NB4 (cell line): ENCODE measurements at regions not wholly inside any gene's neighbourhood (a gene's known extent, or its start where the extent isn't known, plus 50 kb on each side); places are given as distances from the start of the nearest gene placed in this dataset.

Experiments
- DNase-seq: peaks from one replicate; pipeline ENCODE4 v3.0.0; 2010; ENCODE audit warnings: low read depth
- H3K4me3 ChIP-seq: one replicate; pipeline ENCODE4 v1.5.1; 2011; ENCODE audit warnings: mild to moderate bottlenecking, low read depth, low read length, moderate library complexity
- CTCF ChIP-seq: IDR thresholded peaks from one replicate; pipeline ENCODE4 v1.5.1; 2012; ENCODE audit warnings: low read depth, low read length
- MAX ChIP-seq: IDR thresholded peaks from 2 replicates; pipeline ENCODE4 v1.6.1; 2011; ENCODE audit warnings: low read depth, low read length
- MYC ChIP-seq: IDR thresholded peaks from 2 replicates; pipeline ENCODE4 v1.6.1; 2011; ENCODE audit warnings: low read depth, low read length
- POLR2A ChIP-seq: IDR thresholded peaks from 2 replicates; pipeline ENCODE4 v1.6.1; 2011; ENCODE audit warnings: mild to moderate bottlenecking; ENCODE audit not compliant: insufficient read length; ENCODE audit errors: extremely low read depth

GRCh38 chr14:61911574-61911973 lies 149.4 kb downstream of the SNAPC1 start:
- TF ChIP-seq MAX (no peak), CTCF (no peak), MYC (no peak), POLR2A (no peak)
- no peak overlapping the region for H3K4me3 ChIP-seq
- DNase-seq: no peak

- no peak for TF ChIP-seq MAX
- no peak for TF ChIP-seq MYC
- no peak for TF ChIP-seq CTCF
- no peak for TF ChIP-seq POLR2A
These were observed 156.8 kb downstream of the SNAPC1 start for GRCh38 chr14:61918998-61919397.

GRCh38 chr14:61923348-61923747 lies 161.1 kb downstream of the SNAPC1 start:
- no peak overlapping the region for H3K4me3 ChIP-seq
- no peak for TF ChIP-seq POLR2A
- no peak for TF ChIP-seq CTCF
- no peak for TF ChIP-seq MAX
- no peak for TF ChIP-seq MYC
- DNase-seq: peak; percentile 9

More at GRCh38 chr14:61918998-61919397, 156.8 kb downstream of the SNAPC1 start:
- DNase-seq: no peak
- H3K4me3 ChIP-seq: no peak overlapping the region

- peak; percentile 14 for DNase-seq
- H3K4me3 ChIP-seq: no peak overlapping the region
- TF ChIP-seq POLR2A (no peak), CTCF (peak; percentile 12)
These were observed 162.8 kb downstream of the SNAPC1 start for GRCh38 chr14:61925043-61925442.

GRCh38 chr14:61925732-61926435 lies 163.7 kb downstream of the SNAPC1 start:
- TF ChIP-seq MYC: no peak
- no peak for TF ChIP-seq CTCF
- TF ChIP-seq MAX: no peak
- no peak for TF ChIP-seq POLR2A
- no peak for DNase-seq
- H3K4me3 ChIP-seq: no peak overlapping the region

GRCh38 chr14:61927060-61927459 lies 164.8 kb downstream of the SNAPC1 start:
- TF ChIP-seq POLR2A (no peak), CTCF (no peak), MYC (no peak), MAX (no peak)
- DNase-seq: no peak
- no peak overlapping the region for H3K4me3 ChIP-seq
